ENCODE measurements at regions not wholly inside any gene's neighbourhood (a gene's known extent, or its start where the extent isn't known, plus 50 kb on each side); places are given as distances from the start of the nearest gene placed in this dataset.

- TF ChIP-seq, protein P1, sequence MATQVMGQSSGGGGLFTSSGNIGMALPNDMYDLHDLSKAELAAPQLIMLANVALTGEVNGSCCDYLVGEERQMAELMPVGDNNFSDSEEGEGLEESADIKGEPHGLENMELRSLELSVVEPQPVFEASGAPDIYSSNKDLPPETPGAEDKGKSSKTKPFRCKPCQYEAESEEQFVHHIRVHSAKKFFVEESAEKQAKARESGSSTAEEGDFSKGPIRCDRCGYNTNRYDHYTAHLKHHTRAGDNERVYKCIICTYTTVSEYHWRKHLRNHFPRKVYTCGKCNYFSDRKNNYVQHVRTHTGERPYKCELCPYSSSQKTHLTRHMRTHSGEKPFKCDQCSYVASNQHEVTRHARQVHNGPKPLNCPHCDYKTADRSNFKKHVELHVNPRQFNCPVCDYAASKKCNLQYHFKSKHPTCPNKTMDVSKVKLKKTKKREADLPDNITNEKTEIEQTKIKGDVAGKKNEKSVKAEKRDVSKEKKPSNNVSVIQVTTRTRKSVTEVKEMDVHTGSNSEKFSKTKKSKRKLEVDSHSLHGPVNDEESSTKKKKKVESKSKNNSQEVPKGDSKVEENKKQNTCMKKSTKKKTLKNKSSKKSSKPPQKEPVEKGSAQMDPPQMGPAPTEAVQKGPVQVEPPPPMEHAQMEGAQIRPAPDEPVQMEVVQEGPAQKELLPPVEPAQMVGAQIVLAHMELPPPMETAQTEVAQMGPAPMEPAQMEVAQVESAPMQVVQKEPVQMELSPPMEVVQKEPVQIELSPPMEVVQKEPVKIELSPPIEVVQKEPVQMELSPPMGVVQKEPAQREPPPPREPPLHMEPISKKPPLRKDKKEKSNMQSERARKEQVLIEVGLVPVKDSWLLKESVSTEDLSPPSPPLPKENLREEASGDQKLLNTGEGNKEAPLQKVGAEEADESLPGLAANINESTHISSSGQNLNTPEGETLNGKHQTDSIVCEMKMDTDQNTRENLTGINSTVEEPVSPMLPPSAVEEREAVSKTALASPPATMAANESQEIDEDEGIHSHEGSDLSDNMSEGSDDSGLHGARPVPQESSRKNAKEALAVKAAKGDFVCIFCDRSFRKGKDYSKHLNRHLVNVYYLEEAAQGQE (IDR thresholded peaks at IDR 0.05; ENCODE audit: low read depth, low read length), result no peak
- TF ChIP-seq ZNF274 (IDR thresholded peaks at IDR 0.05; ENCODE audit: insufficient read depth, insufficient read length), result no peak
- TF ChIP-seq NFXL1 (IDR thresholded peaks at IDR 0.05; ENCODE audit: borderline replicate concordance), result no peak
- TF ChIP-seq, protein P2, sequence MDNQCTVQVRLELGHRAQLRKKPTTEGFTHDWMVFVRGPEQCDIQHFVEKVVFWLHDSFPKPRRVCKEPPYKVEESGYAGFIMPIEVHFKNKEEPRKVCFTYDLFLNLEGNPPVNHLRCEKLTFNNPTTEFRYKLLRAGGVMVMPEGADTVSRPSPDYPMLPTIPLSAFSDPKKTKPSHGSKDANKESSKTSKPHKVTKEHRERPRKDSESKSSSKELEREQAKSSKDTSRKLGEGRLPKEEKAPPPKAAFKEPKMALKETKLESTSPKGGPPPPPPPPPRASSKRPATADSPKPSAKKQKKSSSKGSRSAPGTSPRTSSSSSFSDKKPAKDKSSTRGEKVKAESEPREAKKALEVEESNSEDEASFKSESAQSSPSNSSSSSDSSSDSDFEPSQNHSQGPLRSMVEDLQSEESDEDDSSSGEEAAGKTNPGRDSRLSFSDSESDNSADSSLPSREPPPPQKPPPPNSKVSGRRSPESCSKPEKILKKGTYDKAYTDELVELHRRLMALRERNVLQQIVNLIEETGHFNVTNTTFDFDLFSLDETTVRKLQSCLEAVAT (IDR thresholded peaks at IDR 0.05), result no peak
- no peak for TF ChIP-seq DPF2 (IDR thresholded peaks at IDR 0.05)
- no peak for TF ChIP-seq RFX5 (IDR thresholded peaks at IDR 0.05; ENCODE audit: low read depth, low read length)
- TF ChIP-seq, protein P3, sequence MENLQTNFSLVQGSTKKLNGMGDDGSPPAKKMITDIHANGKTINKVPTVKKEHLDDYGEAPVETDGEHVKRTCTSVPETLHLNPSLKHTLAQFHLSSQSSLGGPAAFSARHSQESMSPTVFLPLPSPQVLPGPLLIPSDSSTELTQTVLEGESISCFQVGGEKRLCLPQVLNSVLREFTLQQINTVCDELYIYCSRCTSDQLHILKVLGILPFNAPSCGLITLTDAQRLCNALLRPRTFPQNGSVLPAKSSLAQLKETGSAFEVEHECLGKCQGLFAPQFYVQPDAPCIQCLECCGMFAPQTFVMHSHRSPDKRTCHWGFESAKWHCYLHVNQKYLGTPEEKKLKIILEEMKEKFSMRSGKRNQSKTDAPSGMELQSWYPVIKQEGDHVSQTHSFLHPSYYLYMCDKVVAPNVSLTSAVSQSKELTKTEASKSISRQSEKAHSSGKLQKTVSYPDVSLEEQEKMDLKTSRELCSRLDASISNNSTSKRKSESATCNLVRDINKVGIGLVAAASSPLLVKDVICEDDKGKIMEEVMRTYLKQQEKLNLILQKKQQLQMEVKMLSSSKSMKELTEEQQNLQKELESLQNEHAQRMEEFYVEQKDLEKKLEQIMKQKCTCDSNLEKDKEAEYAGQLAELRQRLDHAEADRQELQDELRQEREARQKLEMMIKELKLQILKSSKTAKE (IDR thresholded peaks at IDR 0.05; ENCODE audit: low read depth, poor library complexity, severe bottlenecking), result no peak
Measured at GRCh38 chr6:117128052-117128451, 137.3 kb upstream of the VGLL2 start (continued).
